Dedifferentiated amniotic fluid mesenchymal stem cell (primary cell): ENCODE measurements at regions not wholly inside any gene's neighbourhood (a gene's known extent, or its start where the extent isn't known, plus 50 kb on each side); places are given as distances from the start of the nearest gene placed in this dataset.

Experiments used
- DNase-seq: peaks from one replicate; pipeline ENCODE4 v3.0.0-alpha.2; 2016; ENCODE audit errors: extremely low spot score

- no peak for DNase-seq
These were observed 147.2 kb upstream of the ETS2 start for GRCh38 chr21:38658511-38658910.

- DNase-seq: no peak
These were observed 145.8 kb upstream of the ETS2 start for GRCh38 chr21:38659936-38660332.

- DNase-seq: no peak
These were observed 145.2 kb upstream of the ETS2 start for GRCh38 chr21:38660333-38661196.

- DNase-seq: no peak
These were observed 144.4 kb upstream of the ETS2 start for GRCh38 chr21:38661197-38661871.

GRCh38 chr21:38661889-38662568, 143.7 kb upstream of the ETS2 start:
- DNase-seq: peak; percentile 73

GRCh38 chr21:38663282-38663681, 142.4 kb upstream of the ETS2 start:
- no peak for DNase-seq

GRCh38 chr21:38664315-38664714, 141.4 kb upstream of the ETS2 start:
- DNase-seq: no peak

GRCh38 chr21:38664841-38665240, 140.9 kb upstream of the ETS2 start:
- DNase-seq: no peak

GRCh38 chr21:38667291-38667870, 138.3 kb upstream of the ETS2 start:
- DNase-seq: no peak

- no peak for DNase-seq
These were observed 137.7 kb upstream of the ETS2 start for GRCh38 chr21:38668067-38668466.

GRCh38 chr21:38668541-38668940, 137.2 kb upstream of the ETS2 start:
- DNase-seq: no peak

- DNase-seq: no peak
These were observed 136.5 kb upstream of the ETS2 start for GRCh38 chr21:38669186-38669585.

- DNase-seq: no peak
These were observed 134.9 kb upstream of the ETS2 start for GRCh38 chr21:38670861-38671260.

- DNase-seq: no peak
These were observed 134.0 kb upstream of the ETS2 start for GRCh38 chr21:38671773-38672172.

GRCh38 chr21:38675182-38675824, 130.4 kb upstream of the ETS2 start:
- no peak for DNase-seq

- DNase-seq: no peak
These were observed 126.9 kb upstream of the ETS2 start for GRCh38 chr21:38678827-38679226.

GRCh38 chr21:38679534-38679933, 126.2 kb upstream of the ETS2 start:
- peak; percentile 36 for DNase-seq

GRCh38 chr21:38680401-38680800, 125.3 kb upstream of the ETS2 start:
- no peak for DNase-seq

- no peak for DNase-seq
These were observed 122.5 kb upstream of the ETS2 start for GRCh38 chr21:38683222-38683621.

GRCh38 chr21:38688068-38688467, 117.7 kb upstream of the ETS2 start:
- no peak for DNase-seq

- peak; percentile 17 for DNase-seq
These were observed 114.1 kb upstream of the ETS2 start for GRCh38 chr21:38691631-38692030.

GRCh38 chr21:38696579-38696978, 109.2 kb upstream of the ETS2 start:
- DNase-seq: no peak
